ENCODE measurements at regions not wholly inside any gene's neighbourhood (a gene's known extent, or its start where the extent isn't known, plus 50 kb on each side); places are given as distances from the start of the nearest gene placed in this dataset.

- DNase-seq: no peak
Observed at GRCh38 chr4:99712099-99712498, 54.5 kb upstream of the C4orf54 start.

- no peak for DNase-seq
Observed at GRCh38 chr4:99711657-99712056, 54.0 kb upstream of the C4orf54 start.

- DNase-seq: no peak
Observed at GRCh38 chr4:99710681-99711345, 53.2 kb upstream of the C4orf54 start.

GRCh38 chr4:99710020-99710419 is 52.4 kb upstream of the C4orf54 start:
- DNase-seq: no peak

- DNase-seq: no peak
Observed at GRCh38 chr4:99708551-99708950, 50.9 kb upstream of the C4orf54 start.

All from amniotic stem cell (primary cell).